ENCODE measurements at regions not wholly inside any gene's neighbourhood (a gene's known extent, or its start where the extent isn't known, plus 50 kb on each side); places are given as distances from the start of the nearest gene placed in this dataset.

- TF ChIP-seq BCLAF1 (IDR thresholded peaks at IDR 0.05) (no peak), CTCF (CRISPR knock-in tag; IDR thresholded peaks at IDR 0.05) (0 out of 2 replicates have a peak, but pooled peaks have one; percentile 12), FOXK1 (CRISPR knock-in tag; IDR thresholded peaks at IDR 0.05; ENCODE audit: borderline replicate concordance, low read depth) (no peak), MTF2 (CRISPR knock-in tag; IDR thresholded peaks at IDR 0.05; ENCODE audit: borderline replicate concordance) (no peak), ATF2 (CRISPR knock-in tag; IDR thresholded peaks at IDR 0.05) (no peak), USF2 (IDR thresholded peaks at IDR 0.05; ENCODE audit: low read depth, low read length) (no peak), USF2 (CRISPR knock-in tag; IDR thresholded peaks at IDR 0.05; ENCODE audit: borderline replicate concordance) (no peak), MBD4 (IDR thresholded peaks at IDR 0.05; ENCODE audit: borderline replicate concordance, low read length) (no peak), SYNCRIP (IDR thresholded peaks at IDR 0.05; ENCODE audit: insufficient read depth, low read depth, low read length) (no peak), SIN3A (IDR thresholded peaks at IDR 0.05; ENCODE audit: borderline replicate concordance, low read depth, low read length) (no peak), TAF1 (CRISPR knock-in tag; IDR thresholded peaks at IDR 0.05) (no peak), POLR2AphosphoS5 (IDR thresholded peaks at IDR 0.05; ENCODE audit: low read depth, low read length) (no peak), ZNF350 (CRISPR knock-in tag; IDR thresholded peaks at IDR 0.05; ENCODE audit: borderline replicate concordance, low read depth) (no peak), GABPB1 (CRISPR knock-in tag; IDR thresholded peaks at IDR 0.05) (no peak), EZH2 (conservative IDR thresholded peaks at IDR 0.05; ENCODE audit: low read depth, low read length) (no peak)
Measured at GRCh38 chrX:25427873-25428555, 412.2 kb upstream of the ARX start.

All from HepG2 (cell line).